ENCODE measurements at regions not wholly inside any gene's neighbourhood (a gene's known extent, or its start where the extent isn't known, plus 50 kb on each side); places are given as distances from the start of the nearest gene placed in this dataset.

DNA sequence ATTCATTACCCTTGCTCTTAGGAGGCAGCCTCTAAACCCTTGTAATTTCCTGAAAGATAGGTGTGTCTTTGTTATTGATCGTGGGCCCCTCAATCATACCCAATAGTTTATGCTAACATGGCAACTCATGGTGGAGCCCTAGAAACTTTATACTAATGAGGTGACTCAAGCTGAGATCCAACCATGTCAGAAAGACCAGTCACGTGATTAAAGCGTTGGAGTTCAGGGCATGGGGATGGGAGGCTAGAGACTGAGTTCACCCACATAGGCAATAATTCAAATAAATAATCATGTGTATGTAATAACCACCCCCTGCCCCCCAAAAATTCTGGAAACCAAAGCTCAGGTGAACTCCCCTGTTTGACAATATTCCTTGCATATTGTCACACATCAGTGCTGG is 99.5 kb upstream of the TUSC7 start:
- Histone ChIP-seq H3K27me3 (ENCODE audit: control insufficient read depth, extremely low read depth, insufficient read depth, low read length) (no peaks in the 10 kb centered on the region), H3K4me2 (ENCODE audit: control insufficient read depth, extremely low read depth, insufficient read depth, low read depth, low read length) (no peak overlapping the region), H3K36me3 (ENCODE audit: control insufficient read depth in 2 of 2, extremely low read depth in 1 of 2, insufficient read depth in 2 of 2, low read length in 2 of 2) (no peaks in the 10 kb centered on the region), H3K27ac (ENCODE audit: control insufficient read depth, insufficient read depth, low read length) (no peak overlapping the region), H3K4me1 (ENCODE audit: control insufficient read depth, extremely low read depth, insufficient read depth, low read length) (no peaks in the 10 kb centered on the region), H3K9me1 (ENCODE audit: control insufficient read depth, extremely low read depth, insufficient read depth, low read length) (no peaks in the 10 kb centered on the region), H3K79me2 (ENCODE audit: control insufficient read depth, insufficient read depth, low read length) (no peaks in the 10 kb centered on the region), H3K4me3 (ENCODE audit: control insufficient read depth in 2 of 3, extremely low read depth in 1 of 3, insufficient read depth in 2 of 3, low read depth in 1 of 3, low read length in 3 of 3) (no peak overlapping the region), H3K9ac (ENCODE audit: control insufficient read depth, extremely low read depth, insufficient read depth, low read length) (no peak overlapping the region), H2AFZ (ENCODE audit: control insufficient read depth, low read length) (no peak overlapping the region), H4K20me1 (ENCODE audit: control insufficient read depth, extremely low read depth, insufficient read depth, low read length) (no peaks in the 10 kb centered on the region), H3K9me3 (ENCODE audit: control insufficient read depth, low read depth, low read length) (no peaks in the 10 kb centered on the region)
- TF ChIP-seq EZH2 (IDR thresholded peaks at IDR 0.05; ENCODE audit: low read length): no peak
- TF ChIP-seq, protein P1, sequence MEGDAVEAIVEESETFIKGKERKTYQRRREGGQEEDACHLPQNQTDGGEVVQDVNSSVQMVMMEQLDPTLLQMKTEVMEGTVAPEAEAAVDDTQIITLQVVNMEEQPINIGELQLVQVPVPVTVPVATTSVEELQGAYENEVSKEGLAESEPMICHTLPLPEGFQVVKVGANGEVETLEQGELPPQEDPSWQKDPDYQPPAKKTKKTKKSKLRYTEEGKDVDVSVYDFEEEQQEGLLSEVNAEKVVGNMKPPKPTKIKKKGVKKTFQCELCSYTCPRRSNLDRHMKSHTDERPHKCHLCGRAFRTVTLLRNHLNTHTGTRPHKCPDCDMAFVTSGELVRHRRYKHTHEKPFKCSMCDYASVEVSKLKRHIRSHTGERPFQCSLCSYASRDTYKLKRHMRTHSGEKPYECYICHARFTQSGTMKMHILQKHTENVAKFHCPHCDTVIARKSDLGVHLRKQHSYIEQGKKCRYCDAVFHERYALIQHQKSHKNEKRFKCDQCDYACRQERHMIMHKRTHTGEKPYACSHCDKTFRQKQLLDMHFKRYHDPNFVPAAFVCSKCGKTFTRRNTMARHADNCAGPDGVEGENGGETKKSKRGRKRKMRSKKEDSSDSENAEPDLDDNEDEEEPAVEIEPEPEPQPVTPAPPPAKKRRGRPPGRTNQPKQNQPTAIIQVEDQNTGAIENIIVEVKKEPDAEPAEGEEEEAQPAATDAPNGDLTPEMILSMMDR (optimal IDR thresholded peaks at IDR 0.05 in 1 of 3, IDR thresholded peaks at IDR 0.05 in 1 of 3, conservative IDR thresholded peaks at IDR 0.05 in 1 of 3; ENCODE audit: extremely low read depth in 1 of 3, insufficient read depth in 2 of 3, low read length in 3 of 3): no peak
- dilution Hi-C loops (cut with MboI; ENCODE audit: extremely low pct_ligation_motif_present, low sequenced_read_pairs): loop anchor here (25.0 kb wide), 1 partner anchor 127 kb away; no protein-coding TSS in a partner anchor
- DNase-seq (ENCODE audit: low read depth, low spot score): no peak
- no peak for FAIRE-seq

DNA sequence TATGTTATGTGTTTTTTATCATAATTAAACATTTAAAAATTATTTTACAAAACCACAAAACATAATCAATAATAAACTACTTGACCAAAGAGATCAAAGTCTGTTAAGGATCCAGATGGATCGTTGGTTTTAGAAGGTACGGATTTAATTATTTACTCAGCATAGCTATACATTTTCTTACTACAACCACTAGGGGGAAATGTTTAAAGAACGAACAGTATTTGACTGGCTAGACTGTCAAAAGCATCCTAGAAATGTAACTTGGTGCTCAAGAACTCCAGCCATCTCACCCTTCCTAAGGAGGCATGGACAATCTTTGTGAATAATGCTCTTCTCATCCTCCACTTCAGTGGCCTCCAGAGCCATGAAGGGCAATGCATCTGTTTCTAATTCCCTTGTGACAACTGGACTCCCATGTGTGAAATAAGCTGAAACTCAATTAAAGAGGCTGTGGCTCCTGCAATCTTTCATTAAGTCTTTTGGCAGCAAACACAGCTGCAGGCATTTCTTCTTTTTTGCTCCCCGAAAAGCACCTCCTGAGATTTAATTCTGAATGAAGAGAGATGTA is 94.7 kb upstream of the TUSC7 start:
- no peak overlapping the region for H3K4me2 ChIP-seq (ENCODE audit: control insufficient read depth, extremely low read depth, insufficient read depth, low read depth, low read length)
- no peak overlapping the region for H3K27ac ChIP-seq (ENCODE audit: control insufficient read depth, insufficient read depth, low read length)
- H2AFZ ChIP-seq (ENCODE audit: control insufficient read depth, low read length): no peak overlapping the region
- no peaks in the 10 kb centered on the region for H4K20me1 ChIP-seq (ENCODE audit: control insufficient read depth, extremely low read depth, insufficient read depth, low read length)
- no peak for FAIRE-seq
- no peak overlapping the region for H3K9ac ChIP-seq (ENCODE audit: control insufficient read depth, extremely low read depth, insufficient read depth, low read length)
- dilution Hi-C loops (cut with MboI; ENCODE audit: extremely low pct_ligation_motif_present, low sequenced_read_pairs): loop anchor here (25.0 kb wide), 1 partner anchor 122 kb away; no protein-coding TSS in a partner anchor
- no peaks in the 10 kb centered on the region for H3K9me3 ChIP-seq (ENCODE audit: control insufficient read depth, low read depth, low read length)
- TF ChIP-seq, protein P1 (optimal IDR thresholded peaks at IDR 0.05 in 1 of 3, IDR thresholded peaks at IDR 0.05 in 1 of 3, conservative IDR thresholded peaks at IDR 0.05 in 1 of 3; ENCODE audit: extremely low read depth in 1 of 3, insufficient read depth in 2 of 3, low read length in 3 of 3): peak in 2 of 3 experiments; percentile 11 to 28
- TF ChIP-seq EZH2 (IDR thresholded peaks at IDR 0.05; ENCODE audit: low read length): no peak
- peaks cover 4% of the 10 kb centered on the region for H3K4me1 ChIP-seq (ENCODE audit: control insufficient read depth, extremely low read depth, insufficient read depth, low read length)
- H3K27me3 ChIP-seq (ENCODE audit: control insufficient read depth, extremely low read depth, insufficient read depth, low read length): no peaks in the 10 kb centered on the region
- H3K9me1 ChIP-seq (ENCODE audit: control insufficient read depth, extremely low read depth, insufficient read depth, low read length): no peaks in the 10 kb centered on the region
- H3K4me3 ChIP-seq (ENCODE audit: control insufficient read depth in 2 of 3, extremely low read depth in 1 of 3, insufficient read depth in 2 of 3, low read depth in 1 of 3, low read length in 3 of 3): no peak overlapping the region
- no peaks in the 10 kb centered on the region for H3K36me3 ChIP-seq (ENCODE audit: control insufficient read depth in 2 of 2, extremely low read depth in 1 of 2, insufficient read depth in 2 of 2, low read length in 2 of 2)
- no peaks in the 10 kb centered on the region for H3K79me2 ChIP-seq (ENCODE audit: control insufficient read depth, insufficient read depth, low read length)
- DNase-seq (ENCODE audit: low read depth, low spot score): no peak
